Chondrocyte (in vitro differentiated cells): ENCODE measurements at regions not wholly inside any gene's neighbourhood (a gene's known extent, or its start where the extent isn't known, plus 50 kb on each side); places are given as distances from the start of the nearest gene placed in this dataset.
"Not testable (repeated sequence)": the region's sequence is repeated elsewhere in the genome, so short reads cannot be mapped to it uniquely, and the experiment has no call there.

ENCODE experiments used
- DNase-seq: peaks from one replicate; pipeline ENCODE4 v3.0.0; 2021; ENCODE audit warnings: mixed read lengths, low spot score
- H3K27ac Mint-ChIP-seq: one replicate; pipeline ENCODE4 v1.8.0; 2021; ENCODE audit warnings: mild to moderate bottlenecking, moderate library complexity, mixed read lengths; ENCODE audit not compliant: unreplicated experiment
- H3K27me3 Mint-ChIP-seq: 2 replicates; pipeline ENCODE4 v1.8.0; 2021; ENCODE audit warnings: low read depth, mixed read lengths
- H3K36me3 Mint-ChIP-seq: 2 replicates; pipeline ENCODE4 v1.8.0; 2021; ENCODE audit warnings: low read depth, mixed read lengths
- H3K4me1 Mint-ChIP-seq: 2 replicates; pipeline ENCODE4 v1.8.0; 2021; ENCODE audit warnings: low read depth, mild to moderate bottlenecking, mixed read lengths
- H3K4me3 Mint-ChIP-seq: one replicate; pipeline ENCODE4 v1.8.0; 2021; ENCODE audit warnings: mild to moderate bottlenecking, moderate library complexity, mixed read lengths; ENCODE audit not compliant: unreplicated experiment
- H3K9me3 Mint-ChIP-seq: 2 replicates; pipeline ENCODE4 v1.8.0; 2021; ENCODE audit warnings: low read depth, mixed read lengths
- CTCF ChIP-seq: fragments of 200-600 bp; sonication (generic); IDR thresholded peaks from 2 replicates; pipeline ENCODE4 v1.5.0; 2021; ENCODE audit warnings: antibody characterized with exemption, mild to moderate bottlenecking, moderate library complexity

- Mint-ChIP-seq H3K36me3 (no peaks in the 10 kb centered on the region), H3K27me3 (no peaks in the 10 kb centered on the region), H3K9me3 (peaks cover 3% of the 10 kb centered on the region), H3K4me3 (no peak overlapping the region), H3K4me1 (no peaks in the 10 kb centered on the region), H3K27ac (no peak overlapping the region)
- no peak for TF ChIP-seq CTCF
- no peak for DNase-seq
These were observed 535.4 kb downstream of the ADRA2A start for GRCh38 chr10:111612273-111612672.

- Mint-ChIP-seq H3K27me3 (no peaks in the 10 kb centered on the region), H3K36me3 (peaks cover 2% of the 10 kb centered on the region), H3K9me3 (peaks cover 30% of the 10 kb centered on the region), H3K4me3 (no peak overlapping the region), H3K27ac (no peak overlapping the region), H3K4me1 (no peaks in the 10 kb centered on the region)
- TF ChIP-seq CTCF, result no peak
- no peak for DNase-seq
These were observed 549.4 kb downstream of the GPAM start for GRCh38 chr10:111634191-111634590.

- no peak for DNase-seq
- no peak for TF ChIP-seq CTCF
- H3K9me3 Mint-ChIP-seq, result peaks cover 34% of the 10 kb centered on the region
- H3K4me3 Mint-ChIP-seq, result no peak overlapping the region
- H3K36me3 Mint-ChIP-seq, result peaks cover 3% of the 10 kb centered on the region
- H3K27me3 Mint-ChIP-seq, result no peaks in the 10 kb centered on the region
- H3K4me1 Mint-ChIP-seq, result no peaks in the 10 kb centered on the region
- H3K27ac Mint-ChIP-seq, result no peak overlapping the region
These were observed 537.5 kb downstream of the GPAM start for GRCh38 chr10:111646021-111646420.

- peaks cover 3% of the 10 kb centered on the region for H3K36me3 Mint-ChIP-seq
- H3K4me3 Mint-ChIP-seq, result no peak overlapping the region
- no peak overlapping the region for H3K27ac Mint-ChIP-seq
- H3K27me3 Mint-ChIP-seq, result no peaks in the 10 kb centered on the region
- H3K4me1 Mint-ChIP-seq, result no peaks in the 10 kb centered on the region
- DNase-seq, result no peak
- no peak for TF ChIP-seq CTCF
- H3K9me3 Mint-ChIP-seq, result peaks cover 42% of the 10 kb centered on the region
These were observed 535.5 kb downstream of the GPAM start for GRCh38 chr10:111648046-111648445.

- H3K27ac Mint-ChIP-seq, H3K36me3 Mint-ChIP-seq, DNase-seq, H3K4me3 Mint-ChIP-seq, H3K27me3 Mint-ChIP-seq, H3K4me1 Mint-ChIP-seq: not testable (repeated sequence)
- peaks cover 39% of the 10 kb centered on the region for H3K9me3 Mint-ChIP-seq
These were observed 534.5 kb downstream of the GPAM start for GRCh38 chr10:111649080-111649479.

GRCh38 chr10:111650088-111650487 is 533.5 kb downstream of the GPAM start:
- no peak overlapping the region for H3K27ac Mint-ChIP-seq
- peaks cover 3% of the 10 kb centered on the region for H3K36me3 Mint-ChIP-seq
- no peak for DNase-seq
- H3K4me1 Mint-ChIP-seq, result no peaks in the 10 kb centered on the region
- no peak overlapping the region for H3K4me3 Mint-ChIP-seq
- no peak for TF ChIP-seq CTCF
- H3K9me3 Mint-ChIP-seq, result peaks cover 39% of the 10 kb centered on the region
- no peaks in the 10 kb centered on the region for H3K27me3 Mint-ChIP-seq
